CD4-positive, alpha-beta T cell (primary cell): ENCODE measurements at regions not wholly inside any gene's neighbourhood (a gene's known extent, or its start where the extent isn't known, plus 50 kb on each side); places are given as distances from the start of the nearest gene placed in this dataset.

ENCODE experiments used
- ATAC-seq: fragments of 200-7000 bp; cut with Tn5 transposase; one replicate; pipeline ENCODE4 v1.10.0; 2022; ENCODE audit warnings: mild to moderate bottlenecking; ENCODE audit not compliant: poor library complexity
- CTCF ChIA-PET: fragments of 350-600 bp; sonication (Branson Sonifier 250); formaldehyde crosslinking; loops from one replicate; lab custom pipeline; 2021; ENCODE audit warnings: antibody characterized with exemption, inconsistent platforms; lab: Charles Lee
- POLR2A ChIA-PET: fragments of 350-600 bp; sonication (Branson Sonifier 250); formaldehyde crosslinking; loops from one replicate; lab custom pipeline; 2021; ENCODE audit warnings: antibody characterized with exemption, inconsistent platforms; lab: Charles Lee
- DNase-seq, 14 experiments: peaks; one replicate each; pipeline ENCODE4 v3.0.0-alpha.2; 2013 to 2020; ENCODE audit warnings: mixed read lengths in 2 of 14
- H3K27ac ChIP-seq, 2 donors: one replicate each; pipeline versions ENCODE4 v1.5.1 to v1.7.0; 2013; ENCODE audit warnings: low read length in 2 of 2, low read depth in 1 of 2, mild to moderate bottlenecking in 1 of 2
- H3K27me3 ChIP-seq, 2 experiments: 1 replicate in 1 of 2; 2 replicates in 1 of 2; pipeline versions ENCODE4 v1.6.1 to v1.7.0; 2013; ENCODE audit warnings: low read length in 2 of 2, control low read depth in 1 of 2, mild to moderate bottlenecking in 1 of 2, moderate library complexity in 1 of 2; ENCODE audit not compliant: insufficient read depth in 2 of 2, control insufficient read depth in 1 of 2
- H3K36me3 ChIP-seq: one replicate; pipeline ENCODE4 v1.6.1; 2013; ENCODE audit warnings: low read length, control low read depth; ENCODE audit not compliant: insufficient read depth
- H3K4me1 ChIP-seq: one replicate; pipeline ENCODE4 v1.6.1; 2013; ENCODE audit warnings: low read length, control low read depth; ENCODE audit not compliant: insufficient read depth
- H3K4me3 ChIP-seq: one replicate; pipeline ENCODE4 v1.5.1; 2013; ENCODE audit warnings: mild to moderate bottlenecking, low read length, moderate library complexity
- H3K9me3 ChIP-seq, 2 experiments: 1 replicate in 1 of 2; 2 replicates in 1 of 2; pipeline versions ENCODE4 v1.6.1 to v1.7.0; 2013; ENCODE audit warnings: low read length in 2 of 2, mild to moderate bottlenecking in 2 of 2, control low read depth in 1 of 2, moderate library complexity in 1 of 2; ENCODE audit not compliant: control insufficient read depth in 1 of 2, insufficient read depth in 1 of 2
- H3K27ac Mint-ChIP-seq: one replicate; pipeline ENCODE4 v1.8.0; 2020; ENCODE audit warnings: mixed read lengths
- H3K27me3 Mint-ChIP-seq: one replicate; pipeline ENCODE4 v1.8.0; 2021; ENCODE audit warnings: mixed read lengths
- H3K36me3 Mint-ChIP-seq: one replicate; pipeline ENCODE4 v1.8.0; 2021; ENCODE audit warnings: low read depth, mixed read lengths
- H3K4me1 Mint-ChIP-seq: one replicate; pipeline ENCODE4 v1.8.0; 2021; ENCODE audit warnings: low read depth, mixed read lengths
- H3K4me3 Mint-ChIP-seq: one replicate; pipeline ENCODE4 v1.8.0; 2020; ENCODE audit warnings: mild to moderate bottlenecking, mixed read lengths
- H3K9me3 Mint-ChIP-seq: one replicate; pipeline ENCODE4 v1.8.0; 2020; ENCODE audit warnings: mixed read lengths
- CTCF ChIP-seq: fragments of 200-600 bp; IDR thresholded peaks from one replicate; pipeline ENCODE4 v1.8.0; 2022; ENCODE audit warnings: antibody characterized with exemption, mild to moderate bottlenecking
- intact Hi-C, 2 experiments: fragments of 100-400 bp; cut with DNase I in 1 of 2; cut with micrococcal nuclease in 1 of 2; formaldehyde crosslinking; loops; one replicate each; pipeline versions ENCODE4 v1.15.1 to v1.9.0; 2023 to 2025; cut with DNase I, micrococcal nuclease

GRCh38 chr5:121006217-121006616 lies 542.1 kb downstream of the PRR16 start:
- ChIA-PET CTCF (no interaction called here), POLR2A (no interaction called here)
- H3K27ac ChIP-seq, result no peak overlapping the region
- H3K27me3 ChIP-seq, result no peaks in the 10 kb centered on the region
- intact Hi-C loops, result no loop called here
- H3K4me1 ChIP-seq, result no peaks in the 10 kb centered on the region
- TF ChIP-seq CTCF, result no peak
- H3K27me3 Mint-ChIP-seq, result no peaks in the 10 kb centered on the region
- no peaks in the 10 kb centered on the region for H3K9me3 ChIP-seq
- H3K36me3 ChIP-seq, result no peaks in the 10 kb centered on the region
- DNase-seq (no peak), ATAC-seq (no peak)
- H3K4me3 ChIP-seq, result no peak overlapping the region
- H3K36me3 Mint-ChIP-seq, result no peaks in the 10 kb centered on the region
- H3K4me1 Mint-ChIP-seq, result no peaks in the 10 kb centered on the region
- no peak overlapping the region for H3K27ac Mint-ChIP-seq
- peaks cover 3% of the 10 kb centered on the region for H3K9me3 Mint-ChIP-seq
- H3K4me3 Mint-ChIP-seq, result no peak overlapping the region

- no peak overlapping the region for H3K4me3 ChIP-seq
Observed at GRCh38 chr5:121008041-121008440, 543.9 kb downstream of the PRR16 start.

GRCh38 chr5:121009058-121009457 lies 545.0 kb downstream of the PRR16 start:
- intact Hi-C loops, result no loop called here
- Histone ChIP-seq H3K27ac (no peak overlapping the region), H3K4me3 (no peak overlapping the region), H3K9me3 (no peaks in the 10 kb centered on the region), H3K36me3 (no peaks in the 10 kb centered on the region), H3K27me3 (no peaks in the 10 kb centered on the region), H3K4me1 (no peaks in the 10 kb centered on the region)
- TF ChIP-seq CTCF, result no peak
- H3K27ac Mint-ChIP-seq, result no peak overlapping the region
- no peak for DNase-seq
- no peak for ATAC-seq
- no peaks in the 10 kb centered on the region for H3K27me3 Mint-ChIP-seq
- ChIA-PET CTCF (no interaction called here), POLR2A (no interaction called here)
- peaks cover 3% of the 10 kb centered on the region for H3K9me3 Mint-ChIP-seq
- no peak overlapping the region for H3K4me3 Mint-ChIP-seq
- H3K4me1 Mint-ChIP-seq, result no peaks in the 10 kb centered on the region
- no peaks in the 10 kb centered on the region for H3K36me3 Mint-ChIP-seq

More at GRCh38 chr5:121008041-121008440, 543.9 kb downstream of the PRR16 start:
- no peak overlapping the region for H3K4me3 Mint-ChIP-seq
- TF ChIP-seq CTCF, result no peak
- intact Hi-C loops, result no loop called here
- ChIA-PET POLR2A (no interaction called here), CTCF (no interaction called here)
- H3K4me1 ChIP-seq, result no peaks in the 10 kb centered on the region
- no peaks in the 10 kb centered on the region for H3K36me3 ChIP-seq
- H3K9me3 Mint-ChIP-seq, result peaks cover 3% of the 10 kb centered on the region
- DNase-seq (no peak), ATAC-seq (no peak)
- H3K27ac ChIP-seq, result no peak overlapping the region
- no peaks in the 10 kb centered on the region for H3K4me1 Mint-ChIP-seq
- H3K27me3 Mint-ChIP-seq, result no peaks in the 10 kb centered on the region
- H3K27ac Mint-ChIP-seq, result no peak overlapping the region
- H3K27me3 ChIP-seq, result no peaks in the 10 kb centered on the region
- no peaks in the 10 kb centered on the region for H3K36me3 Mint-ChIP-seq
- H3K9me3 ChIP-seq, result no peaks in the 10 kb centered on the region
